Endodermal cell (in vitro differentiated cells): ENCODE measurements at regions not wholly inside any gene's neighbourhood (a gene's known extent, or its start where the extent isn't known, plus 50 kb on each side); places are given as distances from the start of the nearest gene placed in this dataset.

Experiments used
- DNase-seq: peaks from one replicate; pipeline ENCODE4 v3.0.0-alpha.2; 2017
- H3K27ac ChIP-seq: 2 replicates; pipeline ENCODE4 v1.5.1; 2013; ENCODE audit warnings: mild to moderate bottlenecking, low read depth, low read length, moderate library complexity
- H3K27me3 ChIP-seq: 2 replicates; pipeline ENCODE4 v1.6.1; 2013; ENCODE audit warnings: mild to moderate bottlenecking, low read length, moderate library complexity; ENCODE audit not compliant: insufficient read depth, control insufficient read depth, poor library complexity, severe bottlenecking
- H3K36me3 ChIP-seq: 2 replicates; pipeline ENCODE4 v1.7.0; 2013; ENCODE audit warnings: mild to moderate bottlenecking, low read length, moderate library complexity; ENCODE audit not compliant: control insufficient read depth, insufficient read depth
- H3K4me1 ChIP-seq: one replicate; pipeline ENCODE4 v1.7.0; 2013; ENCODE audit warnings: low read length; ENCODE audit not compliant: control insufficient read depth, insufficient read depth
- H3K4me3 ChIP-seq: 2 replicates; pipeline ENCODE4 v1.5.1; 2013; ENCODE audit warnings: mild to moderate bottlenecking, low read length, moderate library complexity
- H3K9ac ChIP-seq: 2 replicates; pipeline ENCODE4 v1.6.1; 2013; ENCODE audit warnings: mild to moderate bottlenecking, low read length, moderate library complexity; ENCODE audit not compliant: poor library complexity, severe bottlenecking; ENCODE audit errors: extremely low read depth
- H3K9me3 ChIP-seq: 2 replicates; pipeline ENCODE4 v1.6.1; 2013; ENCODE audit warnings: mild to moderate bottlenecking, low read length, moderate library complexity; ENCODE audit not compliant: control insufficient read depth
- H3K27ac Mint-ChIP-seq: 2 replicates; pipeline ENCODE4 v1.8.0; 2020; ENCODE audit warnings: mixed read lengths
- H3K27me3 Mint-ChIP-seq: 2 replicates; pipeline ENCODE4 v1.8.0; 2021; ENCODE audit warnings: mild to moderate bottlenecking, mixed read lengths; ENCODE audit not compliant: insufficient read depth
- H3K36me3 Mint-ChIP-seq: 2 replicates; pipeline ENCODE4 v1.8.0; 2020; ENCODE audit warnings: low read depth, mixed read lengths
- H3K4me1 Mint-ChIP-seq: 2 replicates; pipeline ENCODE4 v1.8.0; 2020; ENCODE audit warnings: mixed read lengths
- H3K4me3 Mint-ChIP-seq: 2 replicates; pipeline ENCODE4 v1.8.0; 2020; ENCODE audit warnings: mild to moderate bottlenecking, moderate library complexity, mixed read lengths
- H3K9me3 Mint-ChIP-seq: 2 replicates; pipeline ENCODE4 v1.8.0; 2020; ENCODE audit warnings: mild to moderate bottlenecking, mixed read lengths
- WGBS, 2 experiments: methylation state at CpG; one replicate each; pipeline versions ENCODE4 v1.1.5 to v1.1.7; 2013; ENCODE audit warnings: missing lambda C conversion rate in 2 of 2, mixed read lengths in 1 of 2; ENCODE audit not compliant: insufficient coverage in 1 of 2, insufficient read length in 1 of 2; 5-methylcytosine and 5-hydroxymethylcytosine counted together
- TF ChIP-seq, protein P1 (sequence below): fragments of 200-600 bp; sonication (generic); conservative IDR thresholded peaks from 2 replicates; pipeline ENCODE4 v1.5.0; 2021; ENCODE audit warnings: antibody characterized with exemption, mild to moderate bottlenecking

DNA sequence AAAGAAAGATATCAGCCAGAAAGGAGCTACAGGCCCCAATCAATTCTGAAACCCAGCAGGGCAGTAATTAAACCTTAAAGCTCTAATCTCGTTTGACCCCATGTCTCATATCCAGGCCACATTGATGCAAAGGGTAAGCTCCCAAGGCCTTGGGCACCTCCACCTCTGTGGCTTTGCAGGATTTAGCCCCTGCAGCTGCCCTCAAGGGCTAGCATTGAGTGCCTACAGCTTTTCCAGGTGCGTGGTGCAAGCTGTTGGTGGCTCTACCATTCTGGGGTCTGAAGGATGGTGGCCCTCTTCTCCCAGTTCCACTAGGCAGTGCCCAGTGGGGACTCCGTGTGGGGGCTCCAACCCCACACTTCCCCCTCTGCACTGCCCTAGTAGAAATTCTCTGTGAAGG lies 429.9 kb downstream of the NPHP4 start:
- Mint-ChIP-seq H3K4me1 (peaks cover 6% of the 10 kb centered on the region), H3K27me3 (no peaks in the 10 kb centered on the region), H3K36me3 (peaks cover 2% of the 10 kb centered on the region), H3K4me3 (no peak overlapping the region), H3K27ac (no peak overlapping the region), H3K9me3 (peaks cover 22% of the 10 kb centered on the region)
- Histone ChIP-seq H3K27ac (no peak overlapping the region), H3K4me1 (peaks cover 5% of the 10 kb centered on the region), H3K27me3 (no peaks in the 10 kb centered on the region), H3K9me3 (peaks cover 15% of the 10 kb centered on the region), H3K36me3 (no peaks in the 10 kb centered on the region), H3K4me3 (no peak overlapping the region), H3K9ac (no peak overlapping the region)
- WGBS, 2 experiments, result 86 to 100% methylated on average over 2 to 3 of the region's 3 CpGs
- DNase-seq, result no peak
- TF ChIP-seq, protein P1, sequence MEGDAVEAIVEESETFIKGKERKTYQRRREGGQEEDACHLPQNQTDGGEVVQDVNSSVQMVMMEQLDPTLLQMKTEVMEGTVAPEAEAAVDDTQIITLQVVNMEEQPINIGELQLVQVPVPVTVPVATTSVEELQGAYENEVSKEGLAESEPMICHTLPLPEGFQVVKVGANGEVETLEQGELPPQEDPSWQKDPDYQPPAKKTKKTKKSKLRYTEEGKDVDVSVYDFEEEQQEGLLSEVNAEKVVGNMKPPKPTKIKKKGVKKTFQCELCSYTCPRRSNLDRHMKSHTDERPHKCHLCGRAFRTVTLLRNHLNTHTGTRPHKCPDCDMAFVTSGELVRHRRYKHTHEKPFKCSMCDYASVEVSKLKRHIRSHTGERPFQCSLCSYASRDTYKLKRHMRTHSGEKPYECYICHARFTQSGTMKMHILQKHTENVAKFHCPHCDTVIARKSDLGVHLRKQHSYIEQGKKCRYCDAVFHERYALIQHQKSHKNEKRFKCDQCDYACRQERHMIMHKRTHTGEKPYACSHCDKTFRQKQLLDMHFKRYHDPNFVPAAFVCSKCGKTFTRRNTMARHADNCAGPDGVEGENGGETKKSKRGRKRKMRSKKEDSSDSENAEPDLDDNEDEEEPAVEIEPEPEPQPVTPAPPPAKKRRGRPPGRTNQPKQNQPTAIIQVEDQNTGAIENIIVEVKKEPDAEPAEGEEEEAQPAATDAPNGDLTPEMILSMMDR, result no peak

GRCh38 chr1:5559078-5559477 lies 433.1 kb downstream of the NPHP4 start:
- DNase-seq, result no peak
- peaks cover 15% of the 10 kb centered on the region for H3K9me3 ChIP-seq
- H3K4me3 ChIP-seq, result no peak overlapping the region
- Mint-ChIP-seq H3K36me3 (peaks cover 2% of the 10 kb centered on the region), H3K4me1 (peaks cover 6% of the 10 kb centered on the region), H3K27ac (no peak overlapping the region), H3K4me3 (no peak overlapping the region), H3K27me3 (peaks cover 6% of the 10 kb centered on the region), H3K9me3 (peaks cover 26% of the 10 kb centered on the region)
- H3K9ac ChIP-seq, result no peak overlapping the region
- no peak overlapping the region for H3K27ac ChIP-seq
- H3K36me3 ChIP-seq, result no peaks in the 10 kb centered on the region
- H3K4me1 ChIP-seq, result peaks cover 5% of the 10 kb centered on the region
- WGBS, 2 experiments, result 100% methylated on average over 1 of the region's 2 CpGs; no CpG with 5 or more reads in 1 of the 2 experiments
- no peaks in the 10 kb centered on the region for H3K27me3 ChIP-seq
- TF ChIP-seq, protein P1, result no peak

- Histone ChIP-seq H3K4me3 (no peak overlapping the region), H3K27ac (no peak overlapping the region), H3K27me3 (no peaks in the 10 kb centered on the region), H3K9me3 (peaks cover 15% of the 10 kb centered on the region), H3K9ac (no peak overlapping the region), H3K36me3 (no peaks in the 10 kb centered on the region), H3K4me1 (no peaks in the 10 kb centered on the region)
- WGBS, 2 experiments, result 87 to 91% methylated on average over 7 to 8 of the region's 9 CpGs
- TF ChIP-seq, protein P1, result no peak
- Mint-ChIP-seq H3K4me1 (no peaks in the 10 kb centered on the region), H3K36me3 (peaks cover 2% of the 10 kb centered on the region), H3K27me3 (peaks cover 10% of the 10 kb centered on the region), H3K27ac (no peak overlapping the region), H3K9me3 (peaks cover 27% of the 10 kb centered on the region), H3K4me3 (no peak overlapping the region)
- no peak for DNase-seq
Measured at GRCh38 chr1:5555853-5556252, 436.4 kb downstream of the NPHP4 start.
